ENCODE measurements at regions not wholly inside any gene's neighbourhood (a gene's known extent, or its start where the extent isn't known, plus 50 kb on each side); places are given as distances from the start of the nearest gene placed in this dataset.

DNA sequence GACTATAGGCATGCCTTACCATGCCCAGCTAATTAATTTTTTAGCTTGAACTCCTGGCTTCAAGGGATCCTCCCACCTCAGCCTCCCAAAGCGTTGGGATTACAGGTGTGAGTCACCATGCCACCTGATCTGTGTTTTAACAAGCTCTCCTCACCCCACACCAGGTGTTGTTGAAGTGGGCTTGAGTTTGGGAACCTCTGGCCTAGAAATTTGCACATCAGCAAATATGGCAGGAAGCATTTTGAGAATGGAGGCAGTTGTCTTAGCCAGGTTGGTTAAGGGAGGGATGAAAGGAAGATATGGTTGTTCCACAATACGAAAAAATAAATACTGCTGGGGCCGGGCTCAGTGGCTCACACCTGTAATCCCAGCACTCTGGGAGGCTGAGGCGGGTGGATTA lies 433.1 kb downstream of the TYW1 start:
- H3K4me3 ChIP-seq (replicated peaks; ENCODE audit: low read depth, low read length), result no peak overlapping the region
- DNase-seq (ENCODE audit: low read depth), result no peak
- no peak for TF ChIP-seq CTCF (IDR thresholded peaks at IDR 0.05; ENCODE audit: low read length, missing control alignments)

DNA sequence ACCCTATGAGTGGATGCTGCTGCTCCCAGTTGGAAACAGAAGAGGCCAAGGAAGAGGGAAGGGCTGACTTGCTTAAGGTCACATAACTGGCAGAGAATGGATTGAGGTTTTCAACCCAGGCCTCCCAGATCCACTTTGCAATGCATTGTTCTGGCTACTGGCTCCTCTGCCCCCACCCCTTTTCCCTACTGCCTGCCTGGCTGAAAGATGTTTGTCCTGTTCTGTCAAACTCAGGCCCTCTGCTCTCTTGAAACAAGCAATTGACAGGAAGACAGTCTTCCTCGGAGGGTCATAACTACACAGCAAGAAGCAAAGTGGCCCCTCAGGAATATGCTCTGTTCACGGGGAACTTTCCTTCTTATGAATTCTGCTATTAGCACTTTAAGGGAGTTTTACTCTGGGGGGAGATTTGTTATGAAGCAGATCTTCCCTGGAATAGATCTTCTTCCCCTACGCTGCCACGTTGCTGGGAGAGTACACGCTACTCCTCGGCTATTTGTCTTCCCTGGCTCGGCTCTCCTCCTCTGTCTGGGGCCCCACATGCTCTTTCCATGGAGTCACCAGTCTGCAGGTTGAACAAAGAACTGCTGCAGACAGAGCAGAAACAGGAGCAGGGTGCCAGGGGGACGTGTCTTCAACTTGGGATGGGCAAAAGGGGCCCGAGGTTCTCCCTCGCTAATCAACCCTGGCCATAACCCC lies 436.1 kb downstream of the TYW1 start:
- DNase-seq (ENCODE audit: low read depth), result no peak
- no peak overlapping the region for H3K4me3 ChIP-seq (replicated peaks; ENCODE audit: low read depth, low read length)
- no peak for TF ChIP-seq CTCF (IDR thresholded peaks at IDR 0.05; ENCODE audit: low read length, missing control alignments)

DNA sequence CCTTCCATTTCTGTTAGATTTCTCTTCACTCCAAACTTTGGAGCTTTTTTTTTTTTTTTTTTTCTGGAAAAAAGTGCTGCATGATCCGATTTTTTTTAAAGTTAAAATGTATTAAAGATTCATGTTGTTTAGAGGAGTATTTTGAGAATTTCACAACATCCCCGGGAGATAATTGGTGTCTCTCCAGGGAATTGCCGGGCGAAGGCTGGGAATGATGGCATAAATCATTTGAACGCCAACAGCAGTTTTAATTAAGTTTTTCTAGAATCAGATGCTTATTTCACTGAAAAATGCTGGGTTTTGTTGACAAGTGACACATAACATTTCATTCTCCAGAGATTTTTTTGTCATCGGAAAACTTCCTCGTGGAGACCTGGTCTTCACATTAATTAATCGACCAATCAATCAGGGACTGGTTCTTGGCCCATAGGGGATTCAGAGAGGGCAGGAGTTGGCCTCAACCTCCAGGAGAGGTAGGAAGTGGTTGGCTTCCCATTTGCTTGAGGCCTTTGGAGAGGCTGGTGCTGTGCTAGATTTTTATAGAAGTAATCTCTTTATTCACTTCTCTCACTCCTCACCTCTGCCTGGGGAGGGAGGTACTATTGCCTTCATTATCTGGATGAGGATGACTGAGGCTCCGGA lies 439.4 kb downstream of the TYW1 start:
- TF ChIP-seq CTCF (IDR thresholded peaks at IDR 0.05; ENCODE audit: low read length, missing control alignments), result no peak
- H3K4me3 ChIP-seq (replicated peaks; ENCODE audit: low read depth, low read length), result no peak overlapping the region
- no peak for DNase-seq (ENCODE audit: low read depth)

DNA sequence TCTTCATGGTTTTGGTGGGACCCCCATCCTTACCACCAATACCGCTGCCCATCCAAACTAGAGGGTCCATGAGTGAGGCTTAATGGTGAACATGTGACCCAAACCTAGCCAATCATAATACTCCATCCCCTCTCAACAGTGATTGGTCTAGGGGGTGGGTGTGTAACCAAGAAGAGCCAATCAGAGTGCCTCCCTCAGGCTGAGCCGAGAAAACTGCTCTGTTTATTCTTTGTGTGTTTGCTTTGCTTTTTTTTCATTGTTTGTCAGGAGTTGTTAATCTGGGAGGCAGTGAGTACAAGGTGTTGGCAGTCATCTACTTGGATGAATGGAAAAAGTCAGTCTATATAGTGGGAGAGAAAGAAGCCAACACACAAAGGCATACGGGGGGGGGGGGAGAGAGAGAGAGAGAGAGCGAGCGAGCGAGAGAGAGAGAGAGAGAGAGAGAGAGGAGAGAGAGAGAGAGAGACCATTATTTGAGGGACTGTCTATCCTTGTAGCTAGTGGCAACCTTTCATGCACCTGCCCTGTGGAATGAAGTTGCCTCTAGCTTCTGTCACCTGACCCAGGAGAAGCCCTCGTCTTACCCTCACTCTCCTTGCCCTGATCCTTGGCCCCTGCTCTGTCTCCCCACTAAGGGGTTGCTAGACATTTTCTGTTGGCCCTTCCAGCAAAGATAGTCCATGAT lies 441.7 kb downstream of the TYW1 start:
- H3K4me3 ChIP-seq (replicated peaks; ENCODE audit: low read depth, low read length), result no peak overlapping the region
- TF ChIP-seq CTCF (IDR thresholded peaks at IDR 0.05; ENCODE audit: low read length, missing control alignments), result no peak
- no peak for DNase-seq (ENCODE audit: low read depth)

- no peak for DNase-seq (ENCODE audit: low read depth)
- no peak for TF ChIP-seq CTCF (IDR thresholded peaks at IDR 0.05; ENCODE audit: low read length, missing control alignments)
Measured at GRCh38 chr7:67438913-67439505, 442.4 kb downstream of the TYW1 start.

DNA sequence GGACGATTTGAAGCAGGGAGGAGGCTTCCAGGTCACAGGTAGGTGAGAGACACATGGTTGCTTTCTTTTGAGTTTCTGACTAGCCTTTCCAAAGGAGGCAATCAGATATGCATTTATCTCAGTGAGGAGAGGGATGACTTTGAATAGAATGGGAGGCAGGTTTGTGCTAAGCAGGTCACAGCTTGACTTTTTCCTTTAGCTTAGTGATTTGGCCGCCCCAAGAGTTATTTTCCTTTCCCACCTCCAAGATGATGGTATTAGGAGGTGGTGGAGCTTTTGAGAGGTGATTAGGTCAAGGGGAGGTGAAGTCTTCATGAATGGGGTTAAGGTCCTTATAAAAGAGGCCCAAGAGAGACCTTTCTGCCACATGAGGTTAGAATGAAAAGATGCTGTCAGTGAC lies 443.7 kb downstream of the TYW1 start:
- DNase-seq (ENCODE audit: low read depth), result no peak
- TF ChIP-seq CTCF (IDR thresholded peaks at IDR 0.05; ENCODE audit: low read length, missing control alignments), result no peak
- no peak overlapping the region for H3K4me3 ChIP-seq (replicated peaks; ENCODE audit: low read depth, low read length)

More at GRCh38 chr7:67438913-67439505, 442.4 kb downstream of the TYW1 start:
- no peak overlapping the region for H3K4me3 ChIP-seq (replicated peaks; ENCODE audit: low read depth, low read length)
